Lower leg skin (tissue), 3 donors: ENCODE measurements at regions not wholly inside any gene's neighbourhood (a gene's known extent, or its start where the extent isn't known, plus 50 kb on each side); places are given as distances from the start of the nearest gene placed in this dataset.

ENCODE experiments used
- CTCF ChIP-seq, 3 donors: fragments of 450-650 bp; IDR thresholded peaks; one replicate each; pipeline ENCODE4 v1.5.1; 2016; ENCODE audit warnings: antibody characterized with exemption in 3 of 3, mild to moderate bottlenecking in 3 of 3, moderate library complexity in 2 of 3
- POLR2A ChIP-seq, 2 donors: fragments of 450-650 bp; IDR thresholded peaks; one replicate each; pipeline ENCODE4 v1.6.1; 2016 to 2017; ENCODE audit warnings: antibody characterized with exemption in 2 of 2, mild to moderate bottlenecking in 1 of 2, moderate library complexity in 1 of 2

DNA sequence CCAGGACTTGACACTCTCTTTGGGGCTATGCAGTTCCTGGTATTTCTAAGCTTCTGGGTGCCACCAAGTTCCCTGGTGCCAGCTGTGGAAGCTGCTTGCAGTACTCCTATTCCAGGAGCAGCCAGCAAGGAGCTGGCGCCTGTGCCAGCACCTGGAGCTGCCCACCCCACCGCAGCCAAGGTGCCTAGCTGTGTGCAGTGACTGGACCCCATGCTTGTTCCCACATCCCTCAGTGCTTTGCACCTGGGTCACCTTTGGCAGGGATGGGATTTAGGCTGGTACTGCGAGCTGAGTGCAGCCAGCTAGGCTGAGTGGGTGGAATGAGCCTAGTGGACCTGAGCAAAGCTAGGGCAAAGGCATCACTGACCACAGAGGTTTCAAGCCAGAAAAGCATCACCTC lies 1674.9 kb downstream of the HACE1 start:
- TF ChIP-seq CTCF (IDR thresholded peaks at IDR 0.05) = no peak
- no peak for TF ChIP-seq POLR2A (IDR thresholded peaks at IDR 0.05)
